ENCODE measurements at regions not wholly inside any gene's neighbourhood (a gene's known extent, or its start where the extent isn't known, plus 50 kb on each side); places are given as distances from the start of the nearest gene placed in this dataset.
A peak's percentile ranks its signal among the peaks of the same experiment; 100 is the strongest.

GRCh38 chr16:54817432-54817831 is 113.2 kb upstream of the IRX5 start:
- TF ChIP-seq, protein P1, sequence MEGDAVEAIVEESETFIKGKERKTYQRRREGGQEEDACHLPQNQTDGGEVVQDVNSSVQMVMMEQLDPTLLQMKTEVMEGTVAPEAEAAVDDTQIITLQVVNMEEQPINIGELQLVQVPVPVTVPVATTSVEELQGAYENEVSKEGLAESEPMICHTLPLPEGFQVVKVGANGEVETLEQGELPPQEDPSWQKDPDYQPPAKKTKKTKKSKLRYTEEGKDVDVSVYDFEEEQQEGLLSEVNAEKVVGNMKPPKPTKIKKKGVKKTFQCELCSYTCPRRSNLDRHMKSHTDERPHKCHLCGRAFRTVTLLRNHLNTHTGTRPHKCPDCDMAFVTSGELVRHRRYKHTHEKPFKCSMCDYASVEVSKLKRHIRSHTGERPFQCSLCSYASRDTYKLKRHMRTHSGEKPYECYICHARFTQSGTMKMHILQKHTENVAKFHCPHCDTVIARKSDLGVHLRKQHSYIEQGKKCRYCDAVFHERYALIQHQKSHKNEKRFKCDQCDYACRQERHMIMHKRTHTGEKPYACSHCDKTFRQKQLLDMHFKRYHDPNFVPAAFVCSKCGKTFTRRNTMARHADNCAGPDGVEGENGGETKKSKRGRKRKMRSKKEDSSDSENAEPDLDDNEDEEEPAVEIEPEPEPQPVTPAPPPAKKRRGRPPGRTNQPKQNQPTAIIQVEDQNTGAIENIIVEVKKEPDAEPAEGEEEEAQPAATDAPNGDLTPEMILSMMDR (IDR thresholded peaks at IDR 0.05; ENCODE audit: poor library complexity, severe bottlenecking): peak; percentile 34
- TF ChIP-seq EZH2 (IDR thresholded peaks at IDR 0.05; ENCODE audit: borderline replicate concordance, insufficient read depth, low read length, poor library complexity, severe bottlenecking): no peak
